Activated CD8-positive, alpha-beta T cell treated with anti-CD3 and anti-CD28 coated beads, Interleukin-2, amount 10 ng/mL, durations not matched to agents 7 days and 5 days (primary cell): ENCODE measurements at regions not wholly inside any gene's neighbourhood (a gene's known extent, or its start where the extent isn't known, plus 50 kb on each side); places are given as distances from the start of the nearest gene placed in this dataset.
A peak's percentile ranks its signal among the peaks of the same experiment; 100 is the strongest.

Source experiments
- ATAC-seq: fragments of 150-1000 bp; cut with Tn5 transposase; one replicate; pipeline ENCODE4 v1.10.0; 2021; ENCODE audit warnings: moderate library complexity
- CTCF ChIA-PET: fragments of 350-600 bp; sonication (Branson Sonifier 250); formaldehyde crosslinking; loops from one replicate; lab custom pipeline; 2021; ENCODE audit warnings: antibody characterized with exemption; lab: Charles Lee
- POLR2A ChIA-PET: fragments of 350-600 bp; sonication (Branson Sonifier 250); formaldehyde crosslinking; loops from one replicate; lab custom pipeline; 2021; ENCODE audit warnings: antibody characterized with exemption; lab: Charles Lee
- DNase-seq: peaks from one replicate; pipeline ENCODE4 v3.0.0-alpha.2; 2020
- H3K27ac Mint-ChIP-seq: one replicate; pipeline ENCODE4 v1.8.0; 2021; ENCODE audit warnings: mild to moderate bottlenecking, mixed read lengths
- H3K27me3 Mint-ChIP-seq: one replicate; pipeline ENCODE4 v1.8.0; 2021; ENCODE audit warnings: low read depth, mixed read lengths
- H3K36me3 Mint-ChIP-seq: one replicate; pipeline ENCODE4 v1.8.0; 2021; ENCODE audit warnings: low read depth, mixed read lengths
- H3K4me1 Mint-ChIP-seq: one replicate; pipeline ENCODE4 v1.8.0; 2021; ENCODE audit warnings: low read depth, mixed read lengths
- H3K4me3 Mint-ChIP-seq: one replicate; pipeline ENCODE4 v1.8.0; 2021; ENCODE audit warnings: mild to moderate bottlenecking, mixed read lengths
- H3K9me3 Mint-ChIP-seq: one replicate; pipeline ENCODE4 v1.8.0; 2022; ENCODE audit warnings: mixed read lengths; ENCODE audit not compliant: insufficient read depth

DNA sequence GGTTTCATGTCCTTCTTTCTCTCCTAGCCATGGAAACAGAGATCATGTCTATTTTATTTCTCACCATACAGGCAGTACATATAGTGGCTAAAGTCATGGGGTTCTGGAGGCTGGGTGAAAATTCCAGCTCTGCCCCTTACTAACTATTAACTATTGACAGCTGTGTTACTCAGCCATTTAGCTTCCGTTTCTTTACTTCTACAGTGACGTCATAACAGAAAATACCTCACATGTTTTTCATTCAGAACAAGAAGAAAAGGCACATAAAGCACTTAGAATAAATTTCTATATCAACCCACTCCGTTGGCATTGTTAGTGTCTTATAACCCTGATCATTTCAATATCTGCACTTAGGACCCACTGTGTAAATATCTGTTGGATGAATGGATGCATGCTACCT is 1506.9 kb upstream of the TMEM132C start:
- no peaks in the 10 kb centered on the region for H3K4me1 Mint-ChIP-seq
- peaks cover 24% of the 10 kb centered on the region for H3K9me3 Mint-ChIP-seq
- ATAC-seq = no peak
- H3K27ac Mint-ChIP-seq = no peak overlapping the region
- no peak overlapping the region for H3K4me3 Mint-ChIP-seq
- ChIA-PET CTCF (interaction anchor here (1.3 kb wide), 1 partner anchor 13 kb away, joined by 4 read pairs; no protein-coding TSS in a partner anchor), POLR2A (no interaction called here)
- peaks cover 3% of the 10 kb centered on the region for H3K36me3 Mint-ChIP-seq
- no peak for DNase-seq
- no peaks in the 10 kb centered on the region for H3K27me3 Mint-ChIP-seq

DNA sequence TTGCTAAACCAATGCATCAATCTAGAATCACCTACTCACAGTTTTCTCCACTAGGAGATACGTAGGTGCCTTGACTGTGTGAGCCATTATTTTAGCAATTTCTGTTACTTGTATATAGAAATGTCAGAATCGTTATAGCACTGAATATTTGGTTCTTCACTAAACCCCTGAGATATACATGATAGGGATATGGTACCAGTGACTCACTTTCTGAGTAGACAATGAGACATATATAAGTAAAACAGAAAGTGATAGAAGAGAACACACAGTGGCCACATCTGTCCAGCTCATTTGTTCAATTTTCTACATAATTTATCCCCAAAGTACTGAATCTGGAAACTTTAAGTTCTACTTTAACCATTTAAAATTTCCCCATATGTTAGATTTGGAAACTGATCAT is 1505.5 kb upstream of the TMEM132C start:
- CTCF ChIA-PET = no interaction called here

DNA sequence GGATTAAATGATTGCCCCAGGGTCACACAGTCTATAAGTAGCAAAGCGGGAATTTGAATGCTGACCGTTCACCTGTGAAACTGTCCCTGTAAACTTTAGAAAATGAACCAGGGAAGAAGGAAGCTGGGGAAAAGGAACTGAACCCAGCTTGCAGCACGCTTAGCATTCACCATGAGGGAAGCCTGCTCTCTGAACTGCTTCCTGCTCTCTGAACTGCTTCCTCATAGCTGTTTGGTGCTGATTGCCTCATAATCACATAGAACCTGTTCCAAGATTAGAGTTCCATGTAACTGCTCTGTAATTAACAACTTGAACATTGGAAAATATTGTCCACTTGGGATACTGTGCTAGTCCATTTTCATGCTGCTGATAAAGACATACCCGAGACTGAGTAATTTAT is 1504.8 kb upstream of the TMEM132C start:
- POLR2A ChIA-PET = no interaction called here
- Mint-ChIP-seq H3K9me3 (peaks cover 29% of the 10 kb centered on the region), H3K27me3 (no peaks in the 10 kb centered on the region), H3K4me3 (no peak overlapping the region), H3K27ac (no peak overlapping the region), H3K36me3 (peaks cover 3% of the 10 kb centered on the region), H3K4me1 (no peaks in the 10 kb centered on the region)
- no peak for DNase-seq
- CTCF ChIA-PET = no interaction called here
- no peak for ATAC-seq

More for the DNA sequence above, 1505.5 kb upstream of the TMEM132C start:
- H3K27me3 Mint-ChIP-seq = no peaks in the 10 kb centered on the region
- ATAC-seq (no peak), DNase-seq (no peak)
- H3K27ac Mint-ChIP-seq = no peak overlapping the region
- H3K4me3 Mint-ChIP-seq = no peak overlapping the region
- H3K9me3 Mint-ChIP-seq = peaks cover 24% of the 10 kb centered on the region
- no peaks in the 10 kb centered on the region for H3K4me1 Mint-ChIP-seq
- POLR2A ChIA-PET = no interaction called here
- H3K36me3 Mint-ChIP-seq = peaks cover 3% of the 10 kb centered on the region

DNA sequence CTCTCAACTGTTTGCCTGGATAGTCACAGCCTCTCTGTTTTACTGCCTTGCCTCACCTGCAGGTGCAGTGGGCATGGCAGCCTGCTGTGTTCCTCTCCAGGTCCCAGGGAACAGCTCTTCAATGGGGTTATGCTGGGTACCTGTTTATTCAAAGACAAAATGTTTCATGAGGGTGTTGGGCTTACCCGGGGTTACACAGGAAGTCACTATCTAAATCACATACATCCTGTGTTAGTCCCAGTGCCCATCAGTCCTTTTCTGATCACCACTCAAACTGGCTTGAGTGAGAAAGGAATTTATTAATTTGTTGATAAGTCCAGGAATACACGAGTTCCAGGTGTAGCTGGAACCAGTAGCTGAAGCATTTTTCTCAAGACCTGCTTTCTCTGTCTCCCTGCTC is 1503.6 kb upstream of the TMEM132C start:
- CTCF ChIA-PET = no interaction called here
- no peak overlapping the region for H3K4me3 Mint-ChIP-seq
- no peak for DNase-seq
- no peak overlapping the region for H3K27ac Mint-ChIP-seq
- POLR2A ChIA-PET = no interaction called here
- H3K27me3 Mint-ChIP-seq = no peaks in the 10 kb centered on the region
- H3K36me3 Mint-ChIP-seq = peaks cover 3% of the 10 kb centered on the region
- no peak for ATAC-seq
- peaks cover 33% of the 10 kb centered on the region for H3K9me3 Mint-ChIP-seq
- H3K4me1 Mint-ChIP-seq = peaks cover 2% of the 10 kb centered on the region

DNA sequence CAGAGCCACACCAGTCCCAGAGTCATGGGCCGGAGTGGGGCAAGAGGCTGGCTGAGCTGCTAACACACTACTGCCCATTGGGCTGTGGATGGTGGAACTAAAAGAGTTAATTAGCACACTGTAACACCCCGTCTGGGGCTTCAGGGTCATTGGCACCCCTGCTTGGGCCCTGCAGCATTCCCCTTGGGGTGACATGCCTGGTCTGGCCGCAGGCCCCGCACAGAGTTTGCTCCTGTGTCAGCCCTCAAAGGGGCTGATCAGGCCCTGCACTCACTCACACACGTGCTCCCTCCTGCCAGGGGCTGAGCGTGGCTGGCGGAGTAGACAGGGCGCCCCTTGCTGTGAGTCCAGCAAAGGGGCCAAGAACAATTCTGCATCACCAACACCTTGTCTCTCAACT is 1499.6 kb upstream of the TMEM132C start:
- no peaks in the 10 kb centered on the region for H3K27me3 Mint-ChIP-seq
- peaks cover 7% of the 10 kb centered on the region for H3K4me1 Mint-ChIP-seq
- H3K4me3 Mint-ChIP-seq = no peak overlapping the region
- peaks cover 3% of the 10 kb centered on the region for H3K36me3 Mint-ChIP-seq
- no peak for DNase-seq
- peaks cover 25% of the 10 kb centered on the region for H3K9me3 Mint-ChIP-seq
- ATAC-seq = no peak
- POLR2A ChIA-PET = no interaction called here
- CTCF ChIA-PET = no interaction called here
- no peak overlapping the region for H3K27ac Mint-ChIP-seq

DNA sequence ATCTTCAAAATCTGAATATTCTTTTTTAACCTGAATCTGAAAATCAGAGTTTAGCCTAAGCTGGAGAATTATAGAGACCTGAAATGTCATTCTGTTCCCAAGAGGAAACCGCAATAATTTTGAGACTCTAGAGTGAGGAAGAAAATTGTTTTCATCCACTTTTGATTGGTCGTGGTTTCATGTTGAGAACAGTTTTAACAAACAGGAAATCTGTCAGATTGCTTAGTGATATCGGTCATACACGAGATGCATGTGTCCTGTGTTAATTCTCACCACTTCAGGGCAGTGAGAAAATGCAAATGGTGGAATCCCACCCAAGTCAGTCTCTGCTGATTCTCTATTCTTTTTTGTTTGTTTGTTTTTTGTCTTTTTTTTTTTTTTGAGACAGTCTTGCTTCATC is 1498.5 kb upstream of the TMEM132C start:
- Mint-ChIP-seq H3K27me3 (no peaks in the 10 kb centered on the region), H3K9me3 (peaks cover 18% of the 10 kb centered on the region), H3K27ac (no peak overlapping the region), H3K4me3 (no peak overlapping the region), H3K4me1 (peaks cover 7% of the 10 kb centered on the region), H3K36me3 (no peaks in the 10 kb centered on the region)
- no peak for ATAC-seq
- no peak for DNase-seq
- CTCF ChIA-PET = no interaction called here
- POLR2A ChIA-PET = no interaction called here

DNA sequence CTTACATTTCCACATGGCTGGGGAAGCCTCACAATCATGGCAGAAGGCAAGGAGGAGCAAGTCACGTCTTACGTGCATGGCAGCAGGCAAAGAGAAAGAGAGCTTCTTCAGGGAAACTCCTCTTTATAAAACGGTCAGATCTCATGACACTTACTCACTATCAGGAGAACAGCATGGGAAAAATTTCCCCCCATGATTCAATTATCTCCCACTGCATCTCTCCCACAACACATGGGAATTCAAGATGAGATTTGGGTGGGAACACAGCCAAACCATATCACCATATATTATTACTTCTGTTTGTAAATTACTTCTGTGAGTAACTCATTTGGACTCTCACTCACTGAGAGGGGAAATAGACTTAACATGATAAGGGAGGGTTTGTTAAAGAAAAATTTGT is 1496.8 kb upstream of the TMEM132C start:
- H3K36me3 Mint-ChIP-seq = no peaks in the 10 kb centered on the region

DNA sequence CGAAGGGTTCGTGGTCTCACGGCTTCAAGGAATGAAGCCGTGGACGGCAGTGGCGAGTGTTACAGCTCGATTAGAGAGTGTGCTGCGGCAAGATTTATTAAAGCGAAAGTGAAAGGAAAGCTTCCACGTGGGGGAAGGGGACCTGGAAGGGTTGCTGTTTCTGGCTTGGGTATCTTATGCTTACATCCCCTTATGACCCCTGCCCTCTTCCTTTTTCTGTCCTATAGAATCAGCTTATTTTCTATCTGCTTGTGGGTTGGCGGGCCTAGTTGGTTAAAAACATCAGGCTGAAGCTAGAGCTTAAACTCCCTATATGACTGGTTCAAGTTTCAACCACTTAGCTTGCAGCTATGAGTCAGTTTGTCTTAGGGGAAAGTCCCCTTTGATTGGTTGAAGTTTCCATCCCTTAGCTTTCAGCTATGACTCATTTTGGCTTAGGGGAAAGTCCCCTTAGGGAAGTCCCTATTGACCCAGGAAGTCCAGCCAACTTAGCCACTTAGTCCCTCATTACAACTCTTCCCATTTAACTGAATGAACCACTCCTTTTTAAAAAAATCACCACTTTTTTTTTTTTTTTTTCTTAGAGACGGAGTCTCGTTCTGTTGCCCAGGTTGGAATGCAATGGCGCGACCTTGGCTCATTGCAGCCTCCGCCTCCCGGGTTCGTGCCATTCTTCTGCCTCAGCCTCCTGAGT is 1494.7 kb upstream of the TMEM132C start:
- ChIA-PET CTCF (interaction anchor here (0.6 to 1.6 kb wide), 2 partner anchors 25 to 1062 kb away, joined by 3 to 5 read pairs; no protein-coding TSS in a partner anchor), POLR2A (no interaction called here)
- H3K36me3 Mint-ChIP-seq = no peaks in the 10 kb centered on the region
- peaks cover 7% of the 10 kb centered on the region for H3K4me1 Mint-ChIP-seq
- peak; percentile 39 for DNase-seq
- peak; percentile 58 for ATAC-seq
- peak overlapping the region; percentile 53 for H3K4me3 Mint-ChIP-seq
- peaks cover 20% of the 10 kb centered on the region for H3K9me3 Mint-ChIP-seq
- no peaks in the 10 kb centered on the region for H3K27me3 Mint-ChIP-seq
- peak overlapping the region; percentile 85 for H3K27ac Mint-ChIP-seq

More for the DNA sequence above, 1496.8 kb upstream of the TMEM132C start:
- ChIA-PET POLR2A (no interaction called here), CTCF (no interaction called here)
- DNase-seq (no peak), ATAC-seq (no peak)
- Mint-ChIP-seq H3K27me3 (no peaks in the 10 kb centered on the region), H3K27ac (no peak overlapping the region), H3K4me1 (peaks cover 7% of the 10 kb centered on the region), H3K4me3 (no peak overlapping the region), H3K9me3 (peaks cover 24% of the 10 kb centered on the region)

DNA sequence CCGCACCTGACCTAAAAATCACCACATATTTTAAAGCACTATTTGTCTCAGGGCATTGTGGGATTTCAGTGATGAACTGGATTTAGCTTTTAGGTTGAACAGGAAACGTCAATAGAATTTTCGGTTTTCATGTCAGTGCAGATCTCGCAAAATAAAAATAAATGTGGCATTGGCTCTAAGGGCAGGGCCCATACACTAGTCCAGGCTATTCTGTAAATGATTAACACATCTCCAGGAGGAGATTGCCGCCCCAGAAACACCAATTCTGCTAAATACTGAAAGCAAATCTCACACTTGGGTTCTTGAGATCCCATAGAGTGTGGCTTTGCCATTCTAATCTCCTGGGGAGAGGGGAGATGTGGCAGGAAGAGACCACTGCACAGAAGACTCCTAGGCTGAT is 1494.0 kb upstream of the TMEM132C start:
- Mint-ChIP-seq H3K27me3 (no peaks in the 10 kb centered on the region), H3K36me3 (no peaks in the 10 kb centered on the region), H3K4me3 (no peak overlapping the region), H3K9me3 (peaks cover 22% of the 10 kb centered on the region), H3K4me1 (peaks cover 7% of the 10 kb centered on the region), H3K27ac (no peak overlapping the region)
- CTCF ChIA-PET = interaction anchor here (1.6 kb wide), 1 partner anchor 26 kb away, joined by 5 read pairs; no protein-coding TSS in a partner anchor
- ATAC-seq (no peak), DNase-seq (no peak)
- POLR2A ChIA-PET = no interaction called here

DNA sequence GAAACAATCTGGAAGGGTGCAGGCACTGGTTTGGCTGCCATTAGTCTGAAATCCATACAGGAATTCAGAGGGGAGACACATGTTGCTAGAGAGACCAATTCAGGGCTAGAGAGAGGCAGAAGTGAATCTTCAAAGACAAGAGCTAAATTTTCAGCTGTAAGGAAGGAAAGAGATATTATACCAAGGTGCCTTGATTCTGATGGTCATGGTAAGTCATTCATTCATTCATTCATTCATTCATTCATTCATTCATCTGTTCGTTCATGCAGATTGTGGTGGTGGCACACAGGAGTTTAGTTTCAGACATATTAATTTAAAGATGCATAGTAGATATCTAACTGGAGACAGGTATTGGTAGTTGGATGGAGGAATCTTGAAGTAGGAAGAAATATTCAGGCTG is 1493.5 kb upstream of the TMEM132C start:
- ATAC-seq (no peak), DNase-seq (no peak)
- CTCF ChIA-PET = interaction anchor here (1.6 kb wide), 1 partner anchor 26 kb away, joined by 5 read pairs; no protein-coding TSS in a partner anchor
- no peaks in the 10 kb centered on the region for H3K27me3 Mint-ChIP-seq
- no peaks in the 10 kb centered on the region for H3K36me3 Mint-ChIP-seq
- no peak overlapping the region for H3K4me3 Mint-ChIP-seq
- H3K27ac Mint-ChIP-seq = no peak overlapping the region
- peaks cover 4% of the 10 kb centered on the region for H3K4me1 Mint-ChIP-seq
- peaks cover 17% of the 10 kb centered on the region for H3K9me3 Mint-ChIP-seq
- POLR2A ChIA-PET = no interaction called here

DNA sequence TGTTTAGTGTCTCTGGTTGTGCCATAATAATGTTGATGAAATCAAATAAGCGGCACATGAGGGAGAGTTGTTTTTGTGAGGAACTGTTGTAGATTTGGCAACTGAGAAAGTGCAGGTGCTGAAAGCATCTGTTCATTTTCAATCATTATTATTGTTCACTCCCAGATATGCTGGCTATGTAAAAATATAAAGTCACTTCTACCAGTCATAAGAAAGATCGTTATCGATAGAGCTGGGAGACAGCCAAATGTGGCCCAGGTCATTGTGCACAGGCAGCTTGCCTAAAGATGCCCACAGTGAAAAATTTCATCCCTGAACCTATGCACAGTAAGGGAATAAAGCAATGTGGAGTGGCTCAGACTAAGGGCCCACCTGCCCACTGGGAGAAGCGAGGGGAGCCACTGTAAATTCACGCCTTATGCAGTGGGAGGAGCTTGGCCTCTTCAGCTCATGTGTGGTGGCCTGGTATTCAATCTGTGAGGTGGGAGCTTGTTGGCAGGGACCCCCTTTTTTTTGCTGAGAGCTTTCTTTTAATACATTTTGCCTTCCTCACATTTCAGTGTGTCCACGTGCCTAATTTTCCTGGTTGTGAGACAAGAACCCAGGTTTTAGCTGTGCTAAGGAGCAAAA is 1490.8 kb upstream of the TMEM132C start:
- DNase-seq (no peak), ATAC-seq (no peak)
- Mint-ChIP-seq H3K9me3 (peaks cover 17% of the 10 kb centered on the region), H3K4me3 (no peak overlapping the region), H3K36me3 (no peaks in the 10 kb centered on the region), H3K27ac (no peak overlapping the region), H3K27me3 (no peaks in the 10 kb centered on the region), H3K4me1 (peaks cover 4% of the 10 kb centered on the region)
- ChIA-PET POLR2A (no interaction called here), CTCF (interaction anchor here (1.1 kb wide), 1 partner anchor 8 kb away, joined by 3 read pairs; no protein-coding TSS in a partner anchor)

DNA sequence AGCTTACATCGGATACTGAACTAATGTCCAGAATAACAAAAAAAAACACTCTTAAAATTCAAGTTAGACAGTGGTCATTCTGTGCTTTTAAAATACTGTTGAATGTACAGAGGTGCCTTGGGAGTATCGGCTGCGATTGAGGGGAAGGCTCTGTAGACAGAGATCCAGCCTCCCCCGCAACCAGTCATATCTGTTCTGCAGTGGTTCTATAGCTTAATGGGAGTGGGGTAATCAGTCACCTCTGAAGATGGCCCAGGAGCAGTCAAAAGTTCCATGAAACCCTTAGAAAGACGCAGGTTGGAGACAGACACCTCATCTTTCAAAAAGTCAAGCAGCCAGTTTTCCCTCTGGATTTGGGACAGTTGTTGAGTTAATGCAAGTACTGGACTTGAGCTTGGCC is 1486.6 kb upstream of the TMEM132C start:
- H3K4me3 Mint-ChIP-seq = no peak overlapping the region
- ChIA-PET POLR2A (no interaction called here), CTCF (no interaction called here)
- no peaks in the 10 kb centered on the region for H3K27me3 Mint-ChIP-seq
- peaks cover 4% of the 10 kb centered on the region for H3K9me3 Mint-ChIP-seq
- H3K27ac Mint-ChIP-seq = no peak overlapping the region
- H3K4me1 Mint-ChIP-seq = no peaks in the 10 kb centered on the region
- ATAC-seq (no peak), DNase-seq (no peak)
- no peaks in the 10 kb centered on the region for H3K36me3 Mint-ChIP-seq
